Keratinocyte (primary cell): ENCODE measurements at regions not wholly inside any gene's neighbourhood (a gene's known extent, or its start where the extent isn't known, plus 50 kb on each side); places are given as distances from the start of the nearest gene placed in this dataset.

Source experiments
- DNase-seq: peaks from one replicate; pipeline ENCODE4 v3.0.0-alpha.2; 2011; ENCODE audit warnings: low read depth, missing footprints, low spot score
- FAIRE-seq: peaks from 2 replicates; lab custom pipeline; 2011; peaks lifted over from hg19 to GRCh38; lab: Jason Lieb, UNC
- H2AFZ ChIP-seq: 2 replicates; pipeline ENCODE4 v1.6.0; 2012; ENCODE audit warnings: low read length, control low read depth, inconsistent platforms; ENCODE audit not compliant: control insufficient read depth
- H3K27ac ChIP-seq: 2 replicates; pipeline ENCODE4 v1.5.1; 2011; ENCODE audit warnings: low read length; ENCODE audit not compliant: control insufficient read depth, insufficient read depth
- H3K27me3 ChIP-seq: 3 replicates; pipeline ENCODE4 v1.6.0; 2011; ENCODE audit warnings: low read length; ENCODE audit not compliant: control insufficient read depth, insufficient read depth; ENCODE audit errors: extremely low read depth
- H3K36me3 ChIP-seq, 2 experiments: 2 replicates in 1 of 2; 3 replicates in 1 of 2; pipeline ENCODE4 v1.5.1; 2011; ENCODE audit warnings: low read length in 2 of 2, mild to moderate bottlenecking in 1 of 2; ENCODE audit not compliant: control insufficient read depth in 2 of 2, insufficient read depth in 2 of 2; ENCODE audit errors: extremely low read depth in 1 of 2
- H3K4me1 ChIP-seq: 3 replicates; pipeline ENCODE4 v1.5.1; 2011; ENCODE audit warnings: low read length; ENCODE audit not compliant: control insufficient read depth, insufficient read depth; ENCODE audit errors: extremely low read depth
- H3K4me2 ChIP-seq: 3 replicates; pipeline ENCODE4 v1.6.0; 2011; ENCODE audit warnings: low read depth, low read length; ENCODE audit not compliant: control insufficient read depth, insufficient read depth; ENCODE audit errors: extremely low read depth
- H3K4me3 ChIP-seq, 3 experiments: fragments of 200-600 bp in 1 of 3; sonication (generic) in 1 of 3; 2 replicates in 2 of 3; 3 replicates in 1 of 3; pipeline ENCODE4 v1.5.1; 2011 to 2016; ENCODE audit warnings: low read length in 3 of 3, mild to moderate bottlenecking in 3 of 3, control low read depth in 2 of 3, inconsistent platforms in 1 of 3, low read depth in 1 of 3, mixed read lengths in 1 of 3, mixed run types in 1 of 3, moderate library complexity in 1 of 3; ENCODE audit not compliant: control insufficient read depth in 2 of 3, insufficient read depth in 2 of 3; ENCODE audit errors: extremely low read depth in 1 of 3
- H3K79me2 ChIP-seq: 2 replicates; pipeline ENCODE4 v1.6.0; 2012; ENCODE audit warnings: low read length; ENCODE audit not compliant: control insufficient read depth, insufficient read depth
- H3K9ac ChIP-seq: 3 replicates; pipeline ENCODE4 v1.6.0; 2011; ENCODE audit warnings: low read length; ENCODE audit not compliant: control insufficient read depth, insufficient read depth; ENCODE audit errors: extremely low read depth
- H3K9me1 ChIP-seq: 3 replicates; pipeline ENCODE4 v1.6.0; 2011; ENCODE audit warnings: low read length; ENCODE audit not compliant: control insufficient read depth, insufficient read depth; ENCODE audit errors: extremely low read depth
- H3K9me3 ChIP-seq: 2 replicates; pipeline ENCODE4 v1.5.1; 2012; ENCODE audit warnings: low read depth, low read length; ENCODE audit not compliant: control insufficient read depth
- H4K20me1 ChIP-seq: 3 replicates; pipeline ENCODE4 v1.6.0; 2011; ENCODE audit warnings: low read length; ENCODE audit not compliant: control insufficient read depth, insufficient read depth; ENCODE audit errors: extremely low read depth
- CTCF ChIP-seq, 3 experiments: IDR thresholded peaks in 1 of 3; conservative IDR thresholded peaks in 1 of 3; optimal IDR thresholded peaks in 1 of 3; 2 replicates in 2 of 3; 3 replicates in 1 of 3; pipeline versions ENCODE3 to v1.5.1; 2011; ENCODE audit warnings: low read length in 3 of 3, mild to moderate bottlenecking in 3 of 3, moderate library complexity in 2 of 3, control low read depth in 1 of 3, inconsistent platforms in 1 of 3; ENCODE audit not compliant: insufficient read depth in 2 of 3; ENCODE audit errors: extremely low read depth in 1 of 3
- EZH2 ChIP-seq: IDR thresholded peaks from one replicate; pipeline ENCODE4 v1.6.1; 2012; ENCODE audit warnings: inconsistent platforms, mild to moderate bottlenecking, low read length, moderate library complexity
- dilution Hi-C: fragments of 300-500 bp; cut with MboI; formaldehyde crosslinking; loops from one replicate; pipeline ENCODE4 v1.7.0; 2020; ENCODE audit warnings: low sequenced_read_pairs; ENCODE audit not compliant: extremely low pct_ligation_motif_present

GRCh38 chr1:83509301-83509781, 489.6 kb downstream of the TTLL7 start:
- H3K4me3 ChIP-seq, result no peak overlapping the region
- TF ChIP-seq EZH2, result no peak
- TF ChIP-seq CTCF (optimal IDR thresholded peaks at IDR 0.05 in 1 of 3, IDR thresholded peaks at IDR 0.05 in 1 of 3, conservative IDR thresholded peaks at IDR 0.05 in 1 of 3; ENCODE audit: extremely low read depth in 1 of 3, insufficient read depth in 2 of 3, low read length in 3 of 3), result no peak
- H3K9me3 ChIP-seq, result no peaks in the 10 kb centered on the region
- H2AFZ ChIP-seq, result no peak overlapping the region
- H3K4me2 ChIP-seq, result no peak overlapping the region
- no peaks in the 10 kb centered on the region for H3K4me1 ChIP-seq
- H3K9me1 ChIP-seq, result no peaks in the 10 kb centered on the region
- H3K9ac ChIP-seq, result no peak overlapping the region
- no peak overlapping the region for H3K27ac ChIP-seq
- FAIRE-seq, result no peak
- H4K20me1 ChIP-seq, result no peaks in the 10 kb centered on the region
- no peak for DNase-seq
- H3K79me2 ChIP-seq, result no peaks in the 10 kb centered on the region
- H3K36me3 ChIP-seq, result no peaks in the 10 kb centered on the region
- dilution Hi-C loops, result no loop called here
- H3K27me3 ChIP-seq, result no peaks in the 10 kb centered on the region

GRCh38 chr1:83508485-83509151, 490.3 kb downstream of the TTLL7 start:
- Histone ChIP-seq H3K9me3 (no peaks in the 10 kb centered on the region), H3K4me2 (no peak overlapping the region)

GRCh38 chr1:83505148-83505547, 493.8 kb downstream of the TTLL7 start:
- dilution Hi-C loops, result no loop called here
- H4K20me1 ChIP-seq, result no peaks in the 10 kb centered on the region
- no peaks in the 10 kb centered on the region for H3K79me2 ChIP-seq
- H2AFZ ChIP-seq, result no peak overlapping the region
- no peak overlapping the region for H3K4me2 ChIP-seq
- no peaks in the 10 kb centered on the region for H3K9me3 ChIP-seq
- no peaks in the 10 kb centered on the region for H3K4me1 ChIP-seq
- H3K36me3 ChIP-seq, result no peaks in the 10 kb centered on the region
- TF ChIP-seq CTCF (optimal IDR thresholded peaks at IDR 0.05 in 1 of 3, IDR thresholded peaks at IDR 0.05 in 1 of 3, conservative IDR thresholded peaks at IDR 0.05 in 1 of 3; ENCODE audit: extremely low read depth in 1 of 3, insufficient read depth in 2 of 3, low read length in 3 of 3), result no peak
- no peak for TF ChIP-seq EZH2
- no peak for DNase-seq
- no peaks in the 10 kb centered on the region for H3K9me1 ChIP-seq
- H3K27ac ChIP-seq, result no peak overlapping the region
- no peak for FAIRE-seq
- no peaks in the 10 kb centered on the region for H3K27me3 ChIP-seq
- H3K4me3 ChIP-seq, result no peak overlapping the region
- no peak overlapping the region for H3K9ac ChIP-seq

More at GRCh38 chr1:83508485-83509151, 490.3 kb downstream of the TTLL7 start:
- TF ChIP-seq EZH2, result no peak
- H3K9ac ChIP-seq, result no peak overlapping the region
- FAIRE-seq, result no peak
- H3K27ac ChIP-seq, result no peak overlapping the region
- no peaks in the 10 kb centered on the region for H3K36me3 ChIP-seq
- no peaks in the 10 kb centered on the region for H4K20me1 ChIP-seq
- H3K79me2 ChIP-seq, result no peaks in the 10 kb centered on the region
- no peak overlapping the region for H2AFZ ChIP-seq
- no peaks in the 10 kb centered on the region for H3K4me1 ChIP-seq
- no peaks in the 10 kb centered on the region for H3K9me1 ChIP-seq
- no peak for DNase-seq
- H3K27me3 ChIP-seq, result no peaks in the 10 kb centered on the region
- H3K4me3 ChIP-seq, result no peak overlapping the region
- dilution Hi-C loops, result no loop called here
